Natural killer cell (primary cell): ENCODE measurements at regions not wholly inside any gene's neighbourhood (a gene's known extent, or its start where the extent isn't known, plus 50 kb on each side); places are given as distances from the start of the nearest gene placed in this dataset.

Experiments
- ATAC-seq, 3 donors: fragments of 150-1000 bp in 2 of 3; fragments of 200-7000 bp in 1 of 3; cut with Tn5 transposase; 1 replicate in 1 of 3; 2 replicates in 2 of 3; pipeline ENCODE4 v1.10.0; 2021; ENCODE audit warnings: mild to moderate bottlenecking in 2 of 3, moderate library complexity in 2 of 3
- DNase-seq, 2 donors: peaks; one replicate each; pipeline versions ENCODE4 v3.0.0 to v3.0.0-alpha.2; 2013 to 2021; ENCODE audit warnings: mixed read lengths in 1 of 2
- H3K27ac ChIP-seq: one replicate; pipeline ENCODE4 v1.5.1; 2013; ENCODE audit warnings: mild to moderate bottlenecking, low read length
- H3K27me3 ChIP-seq: one replicate; pipeline ENCODE4 v1.6.1; 2013; ENCODE audit warnings: low read length; ENCODE audit not compliant: control insufficient read depth, insufficient read depth
- H3K36me3 ChIP-seq: one replicate; pipeline ENCODE4 v1.6.1; 2013; ENCODE audit warnings: low read length; ENCODE audit not compliant: control insufficient read depth, insufficient read depth
- H3K4me1 ChIP-seq: one replicate; pipeline ENCODE4 v1.6.1; 2013; ENCODE audit warnings: low read length; ENCODE audit not compliant: control insufficient read depth, insufficient read depth
- H3K4me3 ChIP-seq: one replicate; pipeline ENCODE4 v1.5.1; 2013; ENCODE audit warnings: low read length
- H3K9me3 ChIP-seq: one replicate; pipeline ENCODE4 v1.6.1; 2013; ENCODE audit warnings: low read length; ENCODE audit not compliant: control insufficient read depth, insufficient read depth
- H3K27ac Mint-ChIP-seq, 2 donors: one replicate each; pipeline ENCODE4 v1.8.0; 2022; ENCODE audit warnings: mild to moderate bottlenecking in 2 of 2, mixed read lengths in 2 of 2, moderate library complexity in 1 of 2
- H3K27me3 Mint-ChIP-seq, 2 donors: one replicate each; pipeline ENCODE4 v1.8.0; 2022; ENCODE audit warnings: low read depth in 2 of 2, mixed read lengths in 2 of 2
- H3K36me3 Mint-ChIP-seq: one replicate; pipeline ENCODE4 v1.8.0; 2022; ENCODE audit warnings: mixed read lengths
- H3K4me1 Mint-ChIP-seq, 2 donors: one replicate each; pipeline ENCODE4 v1.8.0; 2022; ENCODE audit warnings: mixed read lengths in 2 of 2
- H3K4me3 Mint-ChIP-seq: one replicate; pipeline ENCODE4 v1.8.0; 2022; ENCODE audit warnings: mild to moderate bottlenecking, moderate library complexity, mixed read lengths
- H3K9me3 Mint-ChIP-seq, 2 donors: one replicate each; pipeline ENCODE4 v1.8.0; 2022; ENCODE audit warnings: mixed read lengths in 2 of 2
- CTCF ChIP-seq: fragments of 200-600 bp; IDR thresholded peaks from one replicate; pipeline ENCODE4 v1.8.0; 2022; ENCODE audit warnings: antibody characterized with exemption
- WGBS: methylation state at CpG from one replicate; pipeline ENCODE4 v1.1.7; 2013; ENCODE audit warnings: missing lambda C conversion rate; ENCODE audit not compliant: insufficient coverage; 5-methylcytosine and 5-hydroxymethylcytosine counted together
- intact Hi-C: fragments of 100-400 bp; cut with micrococcal nuclease; formaldehyde crosslinking; loops from one replicate; pipeline ENCODE4 v1.14.2; 2022

GRCh38 chr22:22144858-22145257 is 99.7 kb upstream of the VPREB1 start:
- Mint-ChIP-seq H3K27ac (no peak overlapping the region), H3K4me1 (no peaks in the 10 kb centered on the region), H3K9me3 (no peaks in the 10 kb centered on the region), H3K36me3 (no peaks in the 10 kb centered on the region), H3K4me3 (no peak overlapping the region), H3K27me3 (peaks cover 39 to 58% of the 10 kb centered on the region in 2 donors)
- Histone ChIP-seq H3K9me3 (no peaks in the 10 kb centered on the region), H3K27ac (no peak overlapping the region), H3K4me1 (no peaks in the 10 kb centered on the region), H3K4me3 (no peak overlapping the region), H3K36me3 (no peaks in the 10 kb centered on the region), H3K27me3 (peaks cover 23% of the 10 kb centered on the region)
- no peak for ATAC-seq
- no peak for TF ChIP-seq CTCF
- intact Hi-C loops, result no loop called here
- DNase-seq, result no peak
- no CpG with 5 or more reads among the region's 1 CpG for WGBS

- Mint-ChIP-seq H3K9me3 (no peaks in the 10 kb centered on the region), H3K27ac (no peak overlapping the region), H3K36me3 (no peaks in the 10 kb centered on the region), H3K4me1 (no peaks in the 10 kb centered on the region), H3K27me3 (peaks cover 35 to 48% of the 10 kb centered on the region in 2 donors), H3K4me3 (no peak overlapping the region)
- intact Hi-C loops, result no loop called here
- no peaks in the 10 kb centered on the region for H3K36me3 ChIP-seq
- ATAC-seq, result no peak
- TF ChIP-seq CTCF, result no peak
- H3K9me3 ChIP-seq, result no peaks in the 10 kb centered on the region
- H3K27ac ChIP-seq, result no peak overlapping the region
- WGBS, result 87% methylated on average over 6 of the region's 6 CpGs
- DNase-seq, result no peak
- no peaks in the 10 kb centered on the region for H3K4me1 ChIP-seq
- H3K27me3 ChIP-seq, result peaks cover 15% of the 10 kb centered on the region
- H3K4me3 ChIP-seq, result no peak overlapping the region
Observed at GRCh38 chr22:22143448-22143847, 101.1 kb upstream of the VPREB1 start.

- DNase-seq, result no peak
- Histone ChIP-seq H3K27me3 (peaks cover 14% of the 10 kb centered on the region), H3K4me1 (no peaks in the 10 kb centered on the region), H3K36me3 (no peaks in the 10 kb centered on the region), H3K9me3 (no peaks in the 10 kb centered on the region), H3K4me3 (no peak overlapping the region), H3K27ac (no peak overlapping the region)
- H3K4me3 Mint-ChIP-seq, result no peak overlapping the region
- ATAC-seq, result no peak
- no peaks in the 10 kb centered on the region for H3K9me3 Mint-ChIP-seq
- intact Hi-C loops, result no loop called here
- H3K27me3 Mint-ChIP-seq, result peaks cover 30 to 42% of the 10 kb centered on the region in 2 donors
- TF ChIP-seq CTCF, result no peak
- H3K36me3 Mint-ChIP-seq, result no peaks in the 10 kb centered on the region
- no peaks in the 10 kb centered on the region for H3K4me1 Mint-ChIP-seq
- 93% methylated on average over 4 of the region's 5 CpGs for WGBS
- H3K27ac Mint-ChIP-seq, result no peak overlapping the region
Observed at GRCh38 chr22:22142661-22143060, 101.9 kb upstream of the VPREB1 start.

GRCh38 chr22:22141771-22142591 is 102.6 kb upstream of the VPREB1 start:
- intact Hi-C loops, result no loop called here
- WGBS, result 80% methylated on average over 4 of the region's 4 CpGs
- H3K27ac Mint-ChIP-seq, result no peak overlapping the region
- no peaks in the 10 kb centered on the region for H3K4me1 ChIP-seq
- no peaks in the 10 kb centered on the region for H3K36me3 Mint-ChIP-seq
- ATAC-seq (no peak), DNase-seq (no peak)
- TF ChIP-seq CTCF, result no peak
- no peaks in the 10 kb centered on the region for H3K9me3 Mint-ChIP-seq
- H3K9me3 ChIP-seq, result no peaks in the 10 kb centered on the region
- H3K27me3 ChIP-seq, result peaks cover 13% of the 10 kb centered on the region
- H3K27me3 Mint-ChIP-seq, result peaks cover 27 to 37% of the 10 kb centered on the region in 2 donors
- no peak overlapping the region for H3K27ac ChIP-seq
- no peak overlapping the region for H3K4me3 ChIP-seq
- H3K36me3 ChIP-seq, result no peaks in the 10 kb centered on the region
- H3K4me3 Mint-ChIP-seq, result no peak overlapping the region
- H3K4me1 Mint-ChIP-seq, result no peaks in the 10 kb centered on the region
